NB4 (cell line): ENCODE measurements at regions not wholly inside any gene's neighbourhood (a gene's known extent, or its start where the extent isn't known, plus 50 kb on each side); places are given as distances from the start of the nearest gene placed in this dataset.

Experiments used
- DNase-seq: peaks from one replicate; pipeline ENCODE4 v3.0.0; 2010; ENCODE audit warnings: low read depth
- H3K4me3 ChIP-seq: one replicate; pipeline ENCODE4 v1.5.1; 2011; ENCODE audit warnings: mild to moderate bottlenecking, low read depth, low read length, moderate library complexity
- CTCF ChIP-seq: IDR thresholded peaks from one replicate; pipeline ENCODE4 v1.5.1; 2012; ENCODE audit warnings: low read depth, low read length
- MAX ChIP-seq: IDR thresholded peaks from 2 replicates; pipeline ENCODE4 v1.6.1; 2011; ENCODE audit warnings: low read depth, low read length
- MYC ChIP-seq: IDR thresholded peaks from 2 replicates; pipeline ENCODE4 v1.6.1; 2011; ENCODE audit warnings: low read depth, low read length
- POLR2A ChIP-seq: IDR thresholded peaks from 2 replicates; pipeline ENCODE4 v1.6.1; 2011; ENCODE audit warnings: mild to moderate bottlenecking; ENCODE audit not compliant: insufficient read length; ENCODE audit errors: extremely low read depth

DNA sequence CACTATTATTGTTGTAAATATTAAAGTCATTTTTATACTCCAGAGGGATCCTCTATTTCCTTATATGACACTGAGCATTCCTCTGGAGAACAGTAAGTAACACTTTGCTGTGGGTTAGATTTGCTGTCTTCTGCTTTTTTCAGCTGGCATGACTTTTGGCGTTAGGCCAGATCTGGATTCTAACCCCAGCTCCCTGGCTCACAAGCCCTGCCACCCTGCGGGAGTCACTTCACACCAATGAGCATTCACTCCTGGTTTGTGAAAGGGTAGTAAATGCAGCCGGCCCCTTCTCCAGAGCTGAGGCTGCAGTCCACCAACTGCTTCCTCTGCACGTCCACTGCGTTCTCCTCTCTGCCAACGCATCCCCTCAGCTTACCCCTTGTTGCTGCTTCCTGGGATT, 373.8 kb upstream of the RAB6C start:
- no peak overlapping the region for H3K4me3 ChIP-seq
- TF ChIP-seq POLR2A, result no peak
- TF ChIP-seq MYC, result no peak
- TF ChIP-seq CTCF, result no peak
- TF ChIP-seq MAX, result no peak
- DNase-seq, result no peak

- no peak for TF ChIP-seq CTCF
- no peak for TF ChIP-seq POLR2A
- no peak for TF ChIP-seq MYC
- no peak for TF ChIP-seq MAX
- DNase-seq, result no peak
- no peak overlapping the region for H3K4me3 ChIP-seq
These were observed 372.8 kb upstream of the RAB6C start for GRCh38 chr2:129606496-129607270.

GRCh38 chr2:129609224-129609623, 370.2 kb upstream of the RAB6C start:
- DNase-seq, result no peak
- TF ChIP-seq MYC, result no peak
- no peak for TF ChIP-seq MAX
- TF ChIP-seq CTCF, result no peak
- no peak for TF ChIP-seq POLR2A
- no peak overlapping the region for H3K4me3 ChIP-seq

DNA sequence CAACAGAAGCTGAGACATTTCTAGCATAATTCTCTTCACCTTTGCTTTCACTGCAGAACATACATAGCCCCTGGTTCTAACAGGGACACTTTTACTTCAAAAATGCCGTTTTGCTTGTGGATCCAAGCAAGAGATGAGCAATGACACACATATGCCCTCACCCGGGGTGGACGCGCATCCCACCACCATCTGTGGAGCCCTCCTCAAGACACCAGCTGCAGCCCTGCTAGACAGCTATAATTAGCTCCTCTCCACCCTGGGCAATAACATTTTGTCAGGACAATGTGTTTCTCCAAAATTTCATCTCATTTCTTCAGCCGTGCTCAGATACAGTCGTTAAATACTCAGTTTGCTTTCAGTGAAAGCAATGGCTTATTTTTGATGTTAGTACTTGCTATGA, 368.7 kb upstream of the RAB6C start:
- no peak overlapping the region for H3K4me3 ChIP-seq
- DNase-seq, result no peak
- TF ChIP-seq MAX, result no peak

GRCh38 chr2:129611471-129611870, 368.0 kb upstream of the RAB6C start:
- H3K4me3 ChIP-seq, result no peak overlapping the region
- DNase-seq, result no peak
- TF ChIP-seq CTCF (no peak), MYC (no peak), POLR2A (no peak), MAX (no peak)

- TF ChIP-seq POLR2A, result no peak
- no peak for DNase-seq
- H3K4me3 ChIP-seq, result no peak overlapping the region
These were observed 360.0 kb upstream of the RAB6C start for GRCh38 chr2:129619471-129619870.

DNA sequence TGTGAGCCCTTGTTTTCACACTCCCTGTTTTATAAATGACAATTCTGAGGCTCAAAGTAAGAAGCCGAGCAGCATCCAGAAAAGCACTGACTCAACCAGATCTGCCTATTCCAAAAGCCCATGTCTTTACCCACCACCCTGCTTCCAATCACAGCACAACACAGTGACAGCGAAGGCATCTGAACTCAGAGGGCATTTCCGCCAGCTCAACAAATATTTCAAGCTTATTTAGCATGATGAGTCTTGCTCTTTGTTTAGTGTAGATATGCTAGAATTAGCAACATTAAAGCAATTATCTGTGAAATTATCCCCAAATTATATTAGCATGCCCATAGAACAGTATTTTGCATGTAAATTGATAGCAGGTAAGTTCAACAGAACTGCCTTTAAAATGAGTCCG, 359.1 kb upstream of the RAB6C start:
- DNase-seq, result no peak

More for the DNA sequence above, 359.1 kb upstream of the RAB6C start:
- no peak overlapping the region for H3K4me3 ChIP-seq
- TF ChIP-seq CTCF, result no peak
- TF ChIP-seq MYC, result no peak
- TF ChIP-seq MAX, result no peak
- no peak for TF ChIP-seq POLR2A
